ENCODE measurements at regions not wholly inside any gene's neighbourhood (a gene's known extent, or its start where the extent isn't known, plus 50 kb on each side); places are given as distances from the start of the nearest gene placed in this dataset.

- H3K4me3 ChIP-seq (ENCODE audit: low read depth in 1 of 3, low read length in 3 of 3), result no peak overlapping the region
- H3K36me3 ChIP-seq (ENCODE audit: control insufficient read depth in 4 of 4, insufficient read depth in 3 of 4, low read depth in 1 of 4, low read length in 3 of 4), result no peaks in the 10 kb centered on the region
- TF ChIP-seq HNF4G (IDR thresholded peaks at IDR 0.05) (no peak), GABPA (IDR thresholded peaks at IDR 0.05 in 1 of 2, conservative IDR thresholded peaks at IDR 0.05 in 1 of 2) (no peak), REST (IDR thresholded peaks at IDR 0.05) (no peak)
- TF ChIP-seq, protein P1, sequence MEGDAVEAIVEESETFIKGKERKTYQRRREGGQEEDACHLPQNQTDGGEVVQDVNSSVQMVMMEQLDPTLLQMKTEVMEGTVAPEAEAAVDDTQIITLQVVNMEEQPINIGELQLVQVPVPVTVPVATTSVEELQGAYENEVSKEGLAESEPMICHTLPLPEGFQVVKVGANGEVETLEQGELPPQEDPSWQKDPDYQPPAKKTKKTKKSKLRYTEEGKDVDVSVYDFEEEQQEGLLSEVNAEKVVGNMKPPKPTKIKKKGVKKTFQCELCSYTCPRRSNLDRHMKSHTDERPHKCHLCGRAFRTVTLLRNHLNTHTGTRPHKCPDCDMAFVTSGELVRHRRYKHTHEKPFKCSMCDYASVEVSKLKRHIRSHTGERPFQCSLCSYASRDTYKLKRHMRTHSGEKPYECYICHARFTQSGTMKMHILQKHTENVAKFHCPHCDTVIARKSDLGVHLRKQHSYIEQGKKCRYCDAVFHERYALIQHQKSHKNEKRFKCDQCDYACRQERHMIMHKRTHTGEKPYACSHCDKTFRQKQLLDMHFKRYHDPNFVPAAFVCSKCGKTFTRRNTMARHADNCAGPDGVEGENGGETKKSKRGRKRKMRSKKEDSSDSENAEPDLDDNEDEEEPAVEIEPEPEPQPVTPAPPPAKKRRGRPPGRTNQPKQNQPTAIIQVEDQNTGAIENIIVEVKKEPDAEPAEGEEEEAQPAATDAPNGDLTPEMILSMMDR (IDR thresholded peaks at IDR 0.05; ENCODE audit: low read depth, low read length, missing input control), result no peak
- H3K9ac ChIP-seq (ENCODE audit: low read depth in 1 of 2, low read length in 2 of 2), result no peak overlapping the region
- H3K4me1 ChIP-seq (ENCODE audit: control insufficient read depth in 4 of 4, insufficient read depth in 4 of 4, low read length in 3 of 4), result no peaks in the 10 kb centered on the region
- no peak for DNase-seq (ENCODE audit: low spot score)
- H3K9me3 ChIP-seq (ENCODE audit: control insufficient read depth in 4 of 4, low read length in 3 of 4), result no peaks in the 10 kb centered on the region
- H3K27ac ChIP-seq (ENCODE audit: low read depth in 1 of 2, low read length in 2 of 2), result no peak overlapping the region
- H3K27me3 ChIP-seq (ENCODE audit: control insufficient read depth in 4 of 4, insufficient read depth in 4 of 4, low read length in 3 of 4), result no peaks in the 10 kb centered on the region
Measured at GRCh38 chr6:9272671-9273070, 837.3 kb upstream of the SLC35B3 start.

DNA sequence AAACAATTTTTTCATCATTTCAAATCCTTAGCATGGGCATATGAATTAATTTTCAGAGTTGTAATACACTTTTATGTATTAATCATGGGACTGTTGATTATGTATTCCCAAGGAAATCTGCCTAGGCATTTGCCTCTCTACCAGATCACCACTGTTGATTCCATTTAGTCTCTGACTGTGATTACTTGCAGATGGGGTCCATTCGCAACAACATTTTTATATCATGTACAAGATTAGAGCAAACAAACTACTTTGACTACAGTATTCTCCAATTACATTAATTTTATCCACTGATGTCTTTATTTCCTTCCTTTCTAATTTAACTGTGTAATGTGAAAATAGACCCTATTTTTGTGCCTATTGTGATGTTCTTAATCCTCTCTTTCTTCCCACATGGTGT, 831.4 kb upstream of the SLC35B3 start:
- H3K4me3 ChIP-seq (ENCODE audit: low read depth in 1 of 3, low read length in 3 of 3), result no peak overlapping the region
- DNase-seq (ENCODE audit: low spot score), result no peak
- no peak overlapping the region for H3K27ac ChIP-seq (ENCODE audit: low read depth in 1 of 2, low read length in 2 of 2)
- no peaks in the 10 kb centered on the region for H3K4me1 ChIP-seq (ENCODE audit: control insufficient read depth in 4 of 4, insufficient read depth in 4 of 4, low read length in 3 of 4)
- H3K36me3 ChIP-seq (ENCODE audit: control insufficient read depth in 4 of 4, insufficient read depth in 3 of 4, low read depth in 1 of 4, low read length in 3 of 4), result no peaks in the 10 kb centered on the region
- TF ChIP-seq, protein P2, sequence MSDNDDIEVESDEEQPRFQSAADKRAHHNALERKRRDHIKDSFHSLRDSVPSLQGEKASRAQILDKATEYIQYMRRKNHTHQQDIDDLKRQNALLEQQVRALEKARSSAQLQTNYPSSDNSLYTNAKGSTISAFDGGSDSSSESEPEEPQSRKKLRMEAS (IDR thresholded peaks at IDR 0.05), result no peak
- TF ChIP-seq FOXA1 (IDR thresholded peaks at IDR 0.05) (no peak), YY1 (IDR thresholded peaks at IDR 0.05) (no peak), HNF4G (IDR thresholded peaks at IDR 0.05) (no peak), RAD21 (IDR thresholded peaks at IDR 0.05) (no peak), REST (IDR thresholded peaks at IDR 0.05) (no peak), EGR1 (IDR thresholded peaks at IDR 0.05; ENCODE audit: low read depth in 2 of 2) (no peak)
- TF ChIP-seq, protein P3, sequence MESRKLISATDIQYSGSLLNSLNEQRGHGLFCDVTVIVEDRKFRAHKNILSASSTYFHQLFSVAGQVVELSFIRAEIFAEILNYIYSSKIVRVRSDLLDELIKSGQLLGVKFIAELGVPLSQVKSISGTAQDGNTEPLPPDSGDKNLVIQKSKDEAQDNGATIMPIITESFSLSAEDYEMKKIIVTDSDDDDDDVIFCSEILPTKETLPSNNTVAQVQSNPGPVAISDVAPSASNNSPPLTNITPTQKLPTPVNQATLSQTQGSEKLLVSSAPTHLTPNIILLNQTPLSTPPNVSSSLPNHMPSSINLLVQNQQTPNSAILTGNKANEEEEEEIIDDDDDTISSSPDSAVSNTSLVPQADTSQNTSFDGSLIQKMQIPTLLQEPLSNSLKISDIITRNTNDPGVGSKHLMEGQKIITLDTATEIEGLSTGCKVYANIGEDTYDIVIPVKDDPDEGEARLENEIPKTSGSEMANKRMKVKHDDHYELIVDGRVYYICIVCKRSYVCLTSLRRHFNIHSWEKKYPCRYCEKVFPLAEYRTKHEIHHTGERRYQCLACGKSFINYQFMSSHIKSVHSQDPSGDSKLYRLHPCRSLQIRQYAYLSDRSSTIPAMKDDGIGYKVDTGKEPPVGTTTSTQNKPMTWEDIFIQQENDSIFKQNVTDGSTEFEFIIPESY (IDR thresholded peaks at IDR 0.05), result no peak
- H3K27me3 ChIP-seq (ENCODE audit: control insufficient read depth in 4 of 4, insufficient read depth in 4 of 4, low read length in 3 of 4), result no peaks in the 10 kb centered on the region
- WGBS, result 83% methylated on average over 1 of the region's 1 CpG
- no peaks in the 10 kb centered on the region for H3K9me3 ChIP-seq (ENCODE audit: control insufficient read depth in 4 of 4, low read length in 3 of 4)
- no peak overlapping the region for H3K9ac ChIP-seq (ENCODE audit: low read depth in 1 of 2, low read length in 2 of 2)

Data from liver (tissue), 8 donors.